ENCODE measurements at regions not wholly inside any gene's neighbourhood (a gene's known extent, or its start where the extent isn't known, plus 50 kb on each side); places are given as distances from the start of the nearest gene placed in this dataset.

GRCh38 chr12:65615118-65615517, 209.2 kb upstream of the HMGA2 start:
- peak; percentile 83 for TF ChIP-seq NFIC (IDR thresholded peaks at IDR 0.05; ENCODE audit: borderline replicate concordance)
- TF ChIP-seq IRF3 (IDR thresholded peaks at IDR 0.05; ENCODE audit: low read depth, low read length), result no peak
- TF ChIP-seq SIN3A (IDR thresholded peaks at IDR 0.05; ENCODE audit: borderline replicate concordance, low read depth, low read length), result no peak
- 0 out of 2 replicates have a peak, but pooled peaks have one; percentile 23 for TF ChIP-seq RXRA (IDR thresholded peaks at IDR 0.05; ENCODE audit: borderline replicate concordance, low read depth)
- 0 out of 2 replicates have a peak, but pooled peaks have one; percentile 37 for TF ChIP-seq ZBTB33 (IDR thresholded peaks at IDR 0.05; ENCODE audit: borderline replicate concordance, low read depth)
- TF ChIP-seq TEAD4 (IDR thresholded peaks at IDR 0.05; ENCODE audit: borderline replicate concordance, insufficient read depth), result 0 out of 2 replicates have a peak, but pooled peaks have one; percentile 46
- peak; percentile 42; the same call in 1 of the 2 replicates for TF ChIP-seq FOSL2 (IDR thresholded peaks at IDR 0.05; ENCODE audit: borderline replicate concordance, low read depth)
- no peak for TF ChIP-seq NRF1 (IDR thresholded peaks at IDR 0.05; ENCODE audit: low read depth, low read length)
- TF ChIP-seq TCF12 (IDR thresholded peaks at IDR 0.05), result peak; percentile 75
- TF ChIP-seq POLR2AphosphoS5 (IDR thresholded peaks at IDR 0.05; ENCODE audit: low read depth, low read length), result 0 out of 2 replicates have a peak, but pooled peaks have one; percentile 26
- TF ChIP-seq USF1 (IDR thresholded peaks at IDR 0.05; ENCODE audit: borderline replicate concordance, low read depth), result no peak
- TF ChIP-seq RCOR1 (IDR thresholded peaks at IDR 0.05; ENCODE audit: low read length), result no peak
- 0 out of 2 replicates have a peak, but pooled peaks have one; percentile 63 for TF ChIP-seq FOXM1 (IDR thresholded peaks at IDR 0.05; ENCODE audit: low read depth)
- TF ChIP-seq EP300 (IDR thresholded peaks at IDR 0.05; ENCODE audit: borderline replicate concordance in 1 of 2, low read depth in 1 of 2, low read length in 1 of 2), result peak in 1 of 2 experiments; percentile 73; a peak in 2 of 4 replicates
- TF ChIP-seq, protein P1, sequence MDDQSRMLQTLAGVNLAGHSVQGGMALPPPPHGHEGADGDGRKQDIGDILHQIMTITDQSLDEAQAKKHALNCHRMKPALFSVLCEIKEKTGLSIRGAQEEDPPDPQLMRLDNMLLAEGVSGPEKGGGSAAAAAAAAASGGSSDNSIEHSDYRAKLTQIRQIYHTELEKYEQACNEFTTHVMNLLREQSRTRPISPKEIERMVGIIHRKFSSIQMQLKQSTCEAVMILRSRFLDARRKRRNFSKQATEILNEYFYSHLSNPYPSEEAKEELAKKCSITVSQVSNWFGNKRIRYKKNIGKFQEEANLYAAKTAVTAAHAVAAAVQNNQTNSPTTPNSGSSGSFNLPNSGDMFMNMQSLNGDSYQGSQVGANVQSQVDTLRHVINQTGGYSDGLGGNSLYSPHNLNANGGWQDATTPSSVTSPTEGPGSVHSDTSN (IDR thresholded peaks at IDR 0.05), result peak; percentile 61
- TF ChIP-seq JUND (IDR thresholded peaks at IDR 0.05), result peak; percentile 42
- H3K4me1 ChIP-seq (ENCODE audit: control insufficient read depth in 1 of 2, insufficient read depth in 2 of 2, low read depth in 1 of 2, low read length in 1 of 2), result peaks cover 0 to 66% of the 10 kb centered on the region in 2 experiments; a peak in 3 of 4 replicates

More at GRCh38 chr12:65615118-65615517, 209.2 kb upstream of the HMGA2 start:
- 17% methylated on average over 2 of the region's 2 CpGs for WGBS (ENCODE audit: low lambda C conversion rate)
- no peaks in the 10 kb centered on the region for H3K9me2 ChIP-seq
- H3K4me2 ChIP-seq, result peak overlapping the region; percentile 32; the same call in 1 of the 2 replicates
- peak overlapping the region; percentile 43 to 98 for H3K27ac ChIP-seq (ENCODE audit: low read depth in 2 of 2, low read length in 1 of 2)
- H3K9ac ChIP-seq, result peak overlapping the region; percentile 58
- ChIA-PET POLR2A (no interaction called here), CTCF (interaction anchor here (1.1 kb wide), 1 partner anchor 12 kb away, joined by 3 read pairs; no protein-coding TSS in a partner anchor)
- DNase-seq, result no peak
- no peaks in the 10 kb centered on the region for H3K9me3 ChIP-seq
- peaks cover 94% of the 10 kb centered on the region for H3K79me2 ChIP-seq (ENCODE audit: insufficient read depth)
- no peaks in the 10 kb centered on the region for H3K27me3 ChIP-seq (ENCODE audit: insufficient read depth)
- H3K36me3 ChIP-seq (replicated peaks in 1 of 2; ENCODE audit: control insufficient read depth in 1 of 2, insufficient read depth in 2 of 2, low read length in 1 of 2), result peaks cover 6 to 40% of the 10 kb centered on the region in 2 experiments
- H4K20me1 ChIP-seq (ENCODE audit: insufficient read depth), result no peaks in the 10 kb centered on the region
- peaks cover 82% of the 10 kb centered on the region for H3F3A ChIP-seq (replicated peaks; ENCODE audit: insufficient read depth)
- no peak overlapping the region for H2AFZ ChIP-seq (ENCODE audit: low read depth)
- no peak overlapping the region for H3K4me3 ChIP-seq (ENCODE audit: low read depth in 2 of 2, low read length in 1 of 2)

All from SK-N-SH (cell line).